ENCODE measurements at regions not wholly inside any gene's neighbourhood (a gene's known extent, or its start where the extent isn't known, plus 50 kb on each side); places are given as distances from the start of the nearest gene placed in this dataset.

GRCh38 chr4:155615081-155615887 is 51.4 kb upstream of the GUCY1A1 start:
- TF ChIP-seq CTCF (IDR thresholded peaks at IDR 0.05) (no peak), POLR2A (IDR thresholded peaks at IDR 0.05) (no peak)

All from uterus (tissue), 2 donors.